ENCODE measurements at regions not wholly inside any gene's neighbourhood (a gene's known extent, or its start where the extent isn't known, plus 50 kb on each side); places are given as distances from the start of the nearest gene placed in this dataset.

- no peak overlapping the region for H3K9ac ChIP-seq (ENCODE audit: insufficient read length, low read depth)
- H3K9me3 ChIP-seq (ENCODE audit: insufficient read depth, low read length) = no peaks in the 10 kb centered on the region
- H3K4me3 ChIP-seq (ENCODE audit: insufficient read length, low read depth) = no peak overlapping the region
- DNase-seq (ENCODE audit: low read depth, low spot score) = no peak
- TF ChIP-seq ZNF274 (IDR thresholded peaks at IDR 0.05; ENCODE audit: low read depth, low read length) (no peak), YY1 (IDR thresholded peaks at IDR 0.05; ENCODE audit: insufficient read depth, insufficient read length) (no peak), SUZ12 (IDR thresholded peaks at IDR 0.05; ENCODE audit: extremely low read depth, insufficient read depth, insufficient read length) (no peak)
- no peaks in the 10 kb centered on the region for H3K27me3 ChIP-seq (ENCODE audit: insufficient read depth, insufficient read length)
- no peaks in the 10 kb centered on the region for H3K4me1 ChIP-seq (ENCODE audit: insufficient read depth, insufficient read length)
- H3K36me3 ChIP-seq (ENCODE audit: insufficient read depth, insufficient read length, low read length) = no peaks in the 10 kb centered on the region
Observed at GRCh38 chr13:105904034-105904742, 631.3 kb downstream of the EFNB2 start.

GRCh38 chr13:105902396-105902795 lies 633.1 kb downstream of the EFNB2 start:
- H3K4me1 ChIP-seq (ENCODE audit: insufficient read depth, insufficient read length) = no peaks in the 10 kb centered on the region
- no peaks in the 10 kb centered on the region for H3K36me3 ChIP-seq (ENCODE audit: insufficient read depth, insufficient read length, low read length)
- no peak for DNase-seq (ENCODE audit: low read depth, low spot score)
- H3K9me3 ChIP-seq (ENCODE audit: insufficient read depth, low read length) = no peaks in the 10 kb centered on the region
- H3K4me3 ChIP-seq (ENCODE audit: insufficient read length, low read depth) = no peak overlapping the region
- no peak for TF ChIP-seq YY1 (IDR thresholded peaks at IDR 0.05; ENCODE audit: insufficient read depth, insufficient read length)
- no peak overlapping the region for H3K9ac ChIP-seq (ENCODE audit: insufficient read length, low read depth)
- no peaks in the 10 kb centered on the region for H3K27me3 ChIP-seq (ENCODE audit: insufficient read depth, insufficient read length)

- Histone ChIP-seq H3K9ac (ENCODE audit: insufficient read length, low read depth) (no peak overlapping the region), H3K4me3 (ENCODE audit: insufficient read length, low read depth) (no peak overlapping the region), H3K36me3 (ENCODE audit: insufficient read depth, insufficient read length, low read length) (no peaks in the 10 kb centered on the region), H3K4me1 (ENCODE audit: insufficient read depth, insufficient read length) (no peaks in the 10 kb centered on the region), H3K27me3 (ENCODE audit: insufficient read depth, insufficient read length) (no peaks in the 10 kb centered on the region), H3K9me3 (ENCODE audit: insufficient read depth, low read length) (no peaks in the 10 kb centered on the region)
- DNase-seq (ENCODE audit: low read depth, low spot score) = no peak
- TF ChIP-seq ZNF274 (IDR thresholded peaks at IDR 0.05; ENCODE audit: low read depth, low read length) (no peak), SUZ12 (IDR thresholded peaks at IDR 0.05; ENCODE audit: extremely low read depth, insufficient read depth, insufficient read length) (no peak), YY1 (IDR thresholded peaks at IDR 0.05; ENCODE audit: insufficient read depth, insufficient read length) (no peak)
Observed at GRCh38 chr13:105897575-105897974, 637.9 kb downstream of the EFNB2 start.

- Histone ChIP-seq H3K4me1 (ENCODE audit: insufficient read depth, insufficient read length) (no peaks in the 10 kb centered on the region), H3K9me3 (ENCODE audit: insufficient read depth, low read length) (no peaks in the 10 kb centered on the region), H3K27me3 (ENCODE audit: insufficient read depth, insufficient read length) (no peaks in the 10 kb centered on the region), H3K4me3 (ENCODE audit: insufficient read length, low read depth) (no peak overlapping the region), H3K9ac (ENCODE audit: insufficient read length, low read depth) (no peak overlapping the region), H3K36me3 (ENCODE audit: insufficient read depth, insufficient read length, low read length) (no peaks in the 10 kb centered on the region)
- DNase-seq (ENCODE audit: low read depth, low spot score) = no peak
- TF ChIP-seq SUZ12 (IDR thresholded peaks at IDR 0.05; ENCODE audit: extremely low read depth, insufficient read depth, insufficient read length) (no peak), ZNF274 (IDR thresholded peaks at IDR 0.05; ENCODE audit: low read depth, low read length) (no peak), YY1 (IDR thresholded peaks at IDR 0.05; ENCODE audit: insufficient read depth, insufficient read length) (no peak)
Observed at GRCh38 chr13:105894697-105895096, 640.8 kb downstream of the EFNB2 start.

GRCh38 chr13:105890509-105890908 lies 645.0 kb downstream of the EFNB2 start:
- H3K9me3 ChIP-seq (ENCODE audit: insufficient read depth, low read length) = no peaks in the 10 kb centered on the region
- no peak overlapping the region for H3K9ac ChIP-seq (ENCODE audit: insufficient read length, low read depth)
- DNase-seq (ENCODE audit: low read depth, low spot score) = no peak
- TF ChIP-seq YY1 (IDR thresholded peaks at IDR 0.05; ENCODE audit: insufficient read depth, insufficient read length) (no peak), SUZ12 (IDR thresholded peaks at IDR 0.05; ENCODE audit: extremely low read depth, insufficient read depth, insufficient read length) (no peak), ZNF274 (IDR thresholded peaks at IDR 0.05; ENCODE audit: low read depth, low read length) (no peak)
- H3K36me3 ChIP-seq (ENCODE audit: insufficient read depth, insufficient read length, low read length) = no peaks in the 10 kb centered on the region
- no peaks in the 10 kb centered on the region for H3K4me1 ChIP-seq (ENCODE audit: insufficient read depth, insufficient read length)
- H3K4me3 ChIP-seq (ENCODE audit: insufficient read length, low read depth) = no peak overlapping the region
- H3K27me3 ChIP-seq (ENCODE audit: insufficient read depth, insufficient read length) = no peaks in the 10 kb centered on the region

- no peak for DNase-seq (ENCODE audit: low read depth, low spot score)
- no peak for TF ChIP-seq SUZ12 (IDR thresholded peaks at IDR 0.05; ENCODE audit: extremely low read depth, insufficient read depth, insufficient read length)
- no peak for TF ChIP-seq YY1 (IDR thresholded peaks at IDR 0.05; ENCODE audit: insufficient read depth, insufficient read length)
- TF ChIP-seq ZNF274 (IDR thresholded peaks at IDR 0.05; ENCODE audit: low read depth, low read length) = no peak
- H3K27me3 ChIP-seq (ENCODE audit: insufficient read depth, insufficient read length) = no peaks in the 10 kb centered on the region
- no peak overlapping the region for H3K4me3 ChIP-seq (ENCODE audit: insufficient read length, low read depth)
- no peak overlapping the region for H3K9ac ChIP-seq (ENCODE audit: insufficient read length, low read depth)
- no peaks in the 10 kb centered on the region for H3K4me1 ChIP-seq (ENCODE audit: insufficient read depth, insufficient read length)
- H3K9me3 ChIP-seq (ENCODE audit: insufficient read depth, low read length) = no peaks in the 10 kb centered on the region
- H3K36me3 ChIP-seq (ENCODE audit: insufficient read depth, insufficient read length, low read length) = no peaks in the 10 kb centered on the region
Observed at GRCh38 chr13:105878119-105878700, 657.3 kb downstream of the EFNB2 start.

- H3K36me3 ChIP-seq (ENCODE audit: insufficient read depth, insufficient read length, low read length) = no peaks in the 10 kb centered on the region
Observed at GRCh38 chr13:105874814-105875213, 660.6 kb downstream of the EFNB2 start.

More at GRCh38 chr13:105874814-105875213, 660.6 kb downstream of the EFNB2 start:
- no peaks in the 10 kb centered on the region for H3K9me3 ChIP-seq (ENCODE audit: insufficient read depth, low read length)
- no peak for TF ChIP-seq ZNF274 (IDR thresholded peaks at IDR 0.05; ENCODE audit: low read depth, low read length)
- TF ChIP-seq YY1 (IDR thresholded peaks at IDR 0.05; ENCODE audit: insufficient read depth, insufficient read length) = no peak
- TF ChIP-seq SUZ12 (IDR thresholded peaks at IDR 0.05; ENCODE audit: extremely low read depth, insufficient read depth, insufficient read length) = no peak
- H3K4me1 ChIP-seq (ENCODE audit: insufficient read depth, insufficient read length) = no peaks in the 10 kb centered on the region
- no peak overlapping the region for H3K9ac ChIP-seq (ENCODE audit: insufficient read length, low read depth)
- no peaks in the 10 kb centered on the region for H3K27me3 ChIP-seq (ENCODE audit: insufficient read depth, insufficient read length)
- no peak for DNase-seq (ENCODE audit: low read depth, low spot score)
- no peak overlapping the region for H3K4me3 ChIP-seq (ENCODE audit: insufficient read length, low read depth)
